GM23248 (cell line): ENCODE measurements at regions not wholly inside any gene's neighbourhood (a gene's known extent, or its start where the extent isn't known, plus 50 kb on each side); places are given as distances from the start of the nearest gene placed in this dataset.

ENCODE experiments used
- DNase-seq: peaks from one replicate; pipeline ENCODE4 v3.0.0-alpha.2; 2015
- H2AFZ ChIP-seq: fragments of 200-600 bp; sonication (generic); 2 replicates; pipeline ENCODE4 v1.6.1; 2016; ENCODE audit warnings: antibody characterized with exemption
- H3F3A ChIP-seq: fragments of 200-600 bp; sonication (generic); 2 replicates; pipeline ENCODE4 v1.6.1; 2016; ENCODE audit warnings: mild to moderate bottlenecking, antibody characterized with exemption, mixed run types; ENCODE audit not compliant: insufficient read depth
- H3K27ac ChIP-seq: fragments of 200-600 bp; sonication (generic); 2 replicates; pipeline ENCODE4 v1.5.1; 2016; ENCODE audit warnings: mild to moderate bottlenecking
- H3K27me3 ChIP-seq: fragments of 200-600 bp; sonication (generic); replicated peaks from 2 replicates; pipeline ENCODE4 v1.6.1; 2016; ENCODE audit warnings: mild to moderate bottlenecking; ENCODE audit not compliant: insufficient read depth
- H3K36me3 ChIP-seq: fragments of 200-600 bp; sonication (generic); 2 replicates; pipeline ENCODE4 v1.6.1; 2016; ENCODE audit warnings: low read depth, mild to moderate bottlenecking
- H3K4me1 ChIP-seq: fragments of 200-600 bp; sonication (generic); 2 replicates; pipeline ENCODE4 v1.6.1; 2016; ENCODE audit warnings: mild to moderate bottlenecking; ENCODE audit not compliant: insufficient read depth
- H3K4me2 ChIP-seq: fragments of 200-600 bp; sonication (generic); one replicate; pipeline ENCODE4 v1.6.1; 2016; ENCODE audit warnings: mild to moderate bottlenecking; ENCODE audit not compliant: unreplicated experiment
- H3K4me3 ChIP-seq: fragments of 200-600 bp; sonication (generic); 2 replicates; pipeline ENCODE4 v1.5.1; 2016; ENCODE audit warnings: mild to moderate bottlenecking
- H3K79me2 ChIP-seq: fragments of 200-600 bp; sonication (generic); 2 replicates; pipeline ENCODE4 v1.6.1; 2016; ENCODE audit warnings: mild to moderate bottlenecking; ENCODE audit not compliant: insufficient read depth
- H3K9ac ChIP-seq: fragments of 200-600 bp; sonication (generic); 2 replicates; pipeline ENCODE4 v1.6.1; 2016; ENCODE audit warnings: mild to moderate bottlenecking
- H3K9me2 ChIP-seq: fragments of 200-600 bp; sonication (generic); 2 replicates; pipeline ENCODE4 v1.6.1; 2016; ENCODE audit warnings: mixed run types, mild to moderate bottlenecking, moderate library complexity; ENCODE audit not compliant: insufficient read depth
- H3K9me3 ChIP-seq: fragments of 200-600 bp; sonication (generic); one replicate; pipeline ENCODE4 v1.6.1; 2017; ENCODE audit warnings: low read depth
- H4K20me1 ChIP-seq: fragments of 200-600 bp; sonication (generic); 2 replicates; pipeline ENCODE4 v1.6.0; 2016; ENCODE audit not compliant: insufficient read depth
- EZH2 ChIP-seq: fragments of 200-600 bp; sonication (generic); IDR thresholded peaks from 2 replicates; pipeline ENCODE4 v1.6.1; 2018; ENCODE audit warnings: antibody characterized with exemption, mild to moderate bottlenecking; ENCODE audit not compliant: insufficient read depth, poor library complexity, severe bottlenecking
- EZH2phosphoT487 ChIP-seq: fragments of 200-600 bp; sonication (generic); IDR thresholded peaks from 2 replicates; pipeline ENCODE4 v1.6.1; 2018; ENCODE audit warnings: antibody characterized with exemption, moderate library complexity, mild to moderate bottlenecking, low read depth; ENCODE audit not compliant: insufficient read depth
- WGBS, 2 experiments: methylation state at CpG; one replicate each; pipeline ENCODE4 v1.1.6; 2015 to 2017; ENCODE audit warnings: low lambda C conversion rate in 2 of 2, low coverage in 1 of 2; ENCODE audit errors: missing lambda C conversion rate in 2 of 2; 5-methylcytosine and 5-hydroxymethylcytosine counted together
- in situ Hi-C: fragments of 300-500 bp; cut with MboI; formaldehyde crosslinking; loops from 2 replicates; pipeline ENCODE4 v1.15.0; 2020

DNA sequence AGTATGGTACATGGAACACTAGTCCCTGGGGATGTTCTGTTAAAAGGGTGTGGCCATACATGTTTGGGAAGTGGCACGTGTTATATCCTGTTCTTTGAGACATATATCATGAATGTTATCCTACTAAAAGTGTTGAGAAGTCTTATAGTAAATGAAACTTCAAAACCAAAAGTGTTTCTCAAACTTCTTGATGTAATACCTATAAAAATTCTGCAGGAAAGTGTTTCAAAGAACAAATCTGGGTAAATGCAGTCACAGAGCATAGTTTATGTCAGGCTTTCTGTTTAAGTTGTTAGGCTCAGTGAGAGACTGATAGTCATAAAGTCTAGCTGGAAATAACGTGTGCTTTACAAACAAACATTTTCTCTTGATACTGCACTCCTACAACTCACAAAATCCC is 273.7 kb downstream of the KIF20B start:
- 4 to 5% methylated on average over 2 of the region's 2 CpGs for WGBS, 2 experiments

GRCh38 chr10:89975771-89976170 is 274.4 kb downstream of the KIF20B start:
- no peaks in the 10 kb centered on the region for H4K20me1 ChIP-seq
- no peaks in the 10 kb centered on the region for H3K27me3 ChIP-seq
- no peaks in the 10 kb centered on the region for H3K4me1 ChIP-seq
- in situ Hi-C loops = no loop called here
- H3K9me3 ChIP-seq = no peaks in the 10 kb centered on the region
- H3K4me3 ChIP-seq = no peak overlapping the region
- no peak overlapping the region for H3K27ac ChIP-seq
- TF ChIP-seq EZH2phosphoT487 (no peak), EZH2 (no peak)
- no peaks in the 10 kb centered on the region for H3K9me2 ChIP-seq
- no peaks in the 10 kb centered on the region for H3K79me2 ChIP-seq
- no peaks in the 10 kb centered on the region for H3F3A ChIP-seq
- no peak overlapping the region for H3K4me2 ChIP-seq
- no peak for DNase-seq
- H3K9ac ChIP-seq = no peak overlapping the region
- H3K36me3 ChIP-seq = no peaks in the 10 kb centered on the region
- 3 to 4% methylated on average over 2 of the region's 2 CpGs for WGBS, 2 experiments
- H2AFZ ChIP-seq = no peak overlapping the region

More for the DNA sequence above, 273.7 kb downstream of the KIF20B start:
- Histone ChIP-seq H2AFZ (no peak overlapping the region), H3K9me2 (no peaks in the 10 kb centered on the region), H3K4me1 (no peaks in the 10 kb centered on the region), H3K79me2 (no peaks in the 10 kb centered on the region), H3F3A (no peaks in the 10 kb centered on the region), H3K9ac (no peak overlapping the region), H3K27ac (no peak overlapping the region), H3K9me3 (no peaks in the 10 kb centered on the region), H3K27me3 (no peaks in the 10 kb centered on the region), H3K4me2 (no peak overlapping the region), H3K36me3 (no peaks in the 10 kb centered on the region), H3K4me3 (no peak overlapping the region), H4K20me1 (no peaks in the 10 kb centered on the region)
- in situ Hi-C loops = no loop called here
- DNase-seq = no peak
- no peak for TF ChIP-seq EZH2phosphoT487
- no peak for TF ChIP-seq EZH2

GRCh38 chr10:89978081-89978480 is 276.7 kb downstream of the KIF20B start:
- Histone ChIP-seq H2AFZ (no peak overlapping the region), H4K20me1 (no peaks in the 10 kb centered on the region), H3F3A (no peaks in the 10 kb centered on the region), H3K4me3 (no peak overlapping the region), H3K36me3 (no peaks in the 10 kb centered on the region), H3K9ac (no peak overlapping the region), H3K4me2 (no peak overlapping the region), H3K27me3 (no peaks in the 10 kb centered on the region), H3K27ac (no peak overlapping the region), H3K9me2 (no peaks in the 10 kb centered on the region), H3K79me2 (no peaks in the 10 kb centered on the region), H3K9me3 (no peaks in the 10 kb centered on the region), H3K4me1 (no peaks in the 10 kb centered on the region)
- 0 to 5% methylated on average over 1 of the region's 1 CpG for WGBS, 2 experiments
- DNase-seq = no peak
- TF ChIP-seq EZH2phosphoT487 (no peak), EZH2 (no peak)
- in situ Hi-C loops = no loop called here

DNA sequence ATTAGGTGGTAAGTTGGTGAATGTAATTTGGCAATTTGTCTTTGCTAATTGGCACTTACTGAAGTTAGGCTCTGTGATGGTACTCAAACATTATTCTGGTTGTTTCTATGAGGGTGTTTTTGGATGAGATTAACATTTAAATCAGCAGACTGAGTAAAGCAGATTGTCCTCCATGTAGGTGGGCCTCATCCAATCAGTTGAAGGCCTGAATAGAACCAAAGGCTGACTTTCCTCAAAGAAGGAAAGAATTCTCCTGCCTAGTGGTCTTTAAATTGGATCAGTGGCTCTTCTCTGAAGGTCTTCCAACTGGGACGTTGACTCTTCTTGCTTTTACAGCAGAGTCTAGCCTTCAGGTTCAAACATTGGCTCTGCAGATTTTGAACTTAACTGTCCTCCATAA is 278.3 kb downstream of the KIF20B start:
- Histone ChIP-seq H3F3A (no peaks in the 10 kb centered on the region), H3K9me3 (no peaks in the 10 kb centered on the region), H3K9ac (no peak overlapping the region), H2AFZ (no peak overlapping the region), H3K27me3 (no peaks in the 10 kb centered on the region), H3K9me2 (no peaks in the 10 kb centered on the region), H3K79me2 (no peaks in the 10 kb centered on the region), H3K27ac (no peak overlapping the region), H3K4me2 (no peak overlapping the region), H3K36me3 (no peaks in the 10 kb centered on the region), H3K4me1 (no peaks in the 10 kb centered on the region), H4K20me1 (no peaks in the 10 kb centered on the region), H3K4me3 (no peak overlapping the region)
- in situ Hi-C loops = no loop called here
- TF ChIP-seq EZH2phosphoT487 (no peak), EZH2 (no peak)
- no peak for DNase-seq
- WGBS, 2 experiments = 8% methylated on average over 1 of the region's 1 CpG

- Histone ChIP-seq H3K9me2 (no peaks in the 10 kb centered on the region), H3K27ac (no peak overlapping the region), H2AFZ (no peak overlapping the region), H3K4me2 (no peak overlapping the region), H3K4me3 (no peak overlapping the region), H3K9me3 (no peaks in the 10 kb centered on the region), H3K36me3 (no peaks in the 10 kb centered on the region), H3K79me2 (no peaks in the 10 kb centered on the region), H3F3A (no peaks in the 10 kb centered on the region), H4K20me1 (no peaks in the 10 kb centered on the region), H3K27me3 (no peaks in the 10 kb centered on the region), H3K9ac (no peak overlapping the region), H3K4me1 (no peaks in the 10 kb centered on the region)
- WGBS, 2 experiments = 10% methylated on average over 2 of the region's 2 CpGs
- in situ Hi-C loops = no loop called here
- no peak for DNase-seq
- TF ChIP-seq EZH2 (no peak), EZH2phosphoT487 (no peak)
These were observed 278.8 kb downstream of the KIF20B start for GRCh38 chr10:89980166-89980565.
